IMR-90 (cell line): ENCODE measurements at regions not wholly inside any gene's neighbourhood (a gene's known extent, or its start where the extent isn't known, plus 50 kb on each side); places are given as distances from the start of the nearest gene placed in this dataset.

Experiments used
- CHD1 ChIP-seq: IDR thresholded peaks from 2 replicates; pipeline ENCODE4 v1.6.1; 2012; ENCODE audit warnings: low read depth, low read length, improper control_type of control experiment
- CTCF ChIP-seq: conservative IDR thresholded peaks from 2 replicates; pipeline ENCODE4 v1.5.1; 2012; ENCODE audit warnings: mild to moderate bottlenecking, low read depth, low read length, improper control_type of control experiment
- FOS ChIP-seq: fragments of 150-350 bp; IDR thresholded peaks from 2 replicates; pipeline ENCODE4 v1.6.1; 2016; ENCODE audit warnings: low read depth, low read length
- MAFK ChIP-seq: IDR thresholded peaks from 2 replicates; pipeline ENCODE4 v1.6.1; 2012; ENCODE audit warnings: low read depth, low read length, improper control_type of control experiment
- NFE2L2 ChIP-seq: fragments of 150-350 bp; IDR thresholded peaks from 2 replicates; pipeline ENCODE4 v1.6.1; 2016; ENCODE audit warnings: low read depth, mild to moderate bottlenecking, low read length
- POLR2A ChIP-seq: IDR thresholded peaks from 2 replicates; pipeline ENCODE4 v1.6.1; 2012; ENCODE audit warnings: mild to moderate bottlenecking, low read depth, low read length
- RAD21 ChIP-seq: IDR thresholded peaks from 2 replicates; pipeline ENCODE4 v1.6.1; 2012; ENCODE audit warnings: low read length, improper control_type of control experiment
- RCOR1 ChIP-seq: IDR thresholded peaks from 2 replicates; pipeline ENCODE4 v1.6.1; 2012; ENCODE audit warnings: mild to moderate bottlenecking, low read length, improper control_type of control experiment; ENCODE audit not compliant: insufficient replicate concordance
- USF2 ChIP-seq: fragments of 150-350 bp; IDR thresholded peaks from 2 replicates; pipeline ENCODE4 v1.6.1; 2017; ENCODE audit warnings: mild to moderate bottlenecking, antibody characterized with exemption, low read length, low read depth

GRCh38 chr2:136211701-136212100 lies 93.8 kb upstream of the CXCR4 start:
- TF ChIP-seq NFE2L2 (no peak), CTCF (no peak), RAD21 (no peak), CHD1 (no peak), MAFK (no peak), RCOR1 (no peak), POLR2A (no peak), FOS (no peak), USF2 (no peak)
